ENCODE measurements at regions not wholly inside any gene's neighbourhood (a gene's known extent, or its start where the extent isn't known, plus 50 kb on each side); places are given as distances from the start of the nearest gene placed in this dataset.

- H3K27ac ChIP-seq = no peak overlapping the region
- 60 to 65% methylated on average over 1 of the region's 1 CpG for WGBS, 2 donors (ENCODE audit: low coverage in 1 of 2)
- H3K36me3 ChIP-seq = no peaks in the 10 kb centered on the region
- no peaks in the 10 kb centered on the region for H3K4me1 ChIP-seq
- in situ Hi-C loops (cut with MboI; ENCODE audit: low pct_ligation_motif_present in 1 of 4, low pct_unique_long_range_greater_than_20kb in 1 of 4, low sequenced_read_pairs in 3 of 4) (no loop called here), intact Hi-C loops (cut with DNase I; ENCODE audit: low total_unique reads) (no loop called here)
- no peak for DNase-seq
- no peak overlapping the region for H3K4me3 ChIP-seq
- TF ChIP-seq EP300 (IDR thresholded peaks at IDR 0.05; ENCODE audit: low read depth) (no peak), POLR2AphosphoS5 (IDR thresholded peaks at IDR 0.05) (no peak), POLR2A (IDR thresholded peaks at IDR 0.05) (no peak), CTCF (IDR thresholded peaks at IDR 0.05) (no peak)
- H3K9me3 ChIP-seq = no peaks in the 10 kb centered on the region
- H3K27me3 ChIP-seq = no peaks in the 10 kb centered on the region
Measured at GRCh38 chr4:138492176-138492575, 250.0 kb upstream of the SLC7A11 start.

DNA sequence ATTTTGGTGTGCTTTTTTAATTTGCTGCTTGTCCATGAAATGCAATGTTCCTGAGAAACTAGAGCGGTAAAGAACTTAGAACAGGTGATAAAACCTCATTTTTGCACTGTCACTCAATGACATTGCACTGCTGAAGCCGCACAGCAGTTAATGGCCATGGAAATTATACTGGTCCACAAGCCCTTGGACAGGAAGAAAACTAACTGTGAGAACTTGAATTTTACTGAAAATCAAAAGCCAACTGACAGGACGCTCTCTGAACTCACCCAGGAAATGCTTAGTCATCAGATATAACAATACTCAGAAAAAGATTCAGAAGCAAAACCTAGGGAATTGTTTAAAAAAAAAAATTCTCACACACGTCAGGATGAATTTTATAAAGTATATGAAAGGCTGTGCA is 246.4 kb upstream of the SLC7A11 start:
- intact Hi-C loops (cut with DNase I; ENCODE audit: low total_unique reads) = loop anchor here (5.0 kb wide), 1 partner anchor 1806 kb away; no protein-coding TSS in a partner anchor
- H3K27ac ChIP-seq = no peak overlapping the region
- no peak overlapping the region for H3K4me3 ChIP-seq
- DNase-seq = no peak
- no peaks in the 10 kb centered on the region for H3K4me1 ChIP-seq
- H3K27me3 ChIP-seq = no peaks in the 10 kb centered on the region
- TF ChIP-seq CTCF (IDR thresholded peaks at IDR 0.05) = no peak
- no peak for TF ChIP-seq POLR2AphosphoS5 (IDR thresholded peaks at IDR 0.05)
- TF ChIP-seq EP300 (IDR thresholded peaks at IDR 0.05; ENCODE audit: low read depth) = no peak
- no peak for TF ChIP-seq POLR2A (IDR thresholded peaks at IDR 0.05)
- 86 to 91% methylated on average over 3 to 4 of the region's 4 CpGs for whole genome bisulfite sequencing, 2 donors (ENCODE audit: low coverage in 1 of 2)
- in situ Hi-C loops (cut with MboI; ENCODE audit: low pct_ligation_motif_present in 1 of 4, low pct_unique_long_range_greater_than_20kb in 1 of 4, low sequenced_read_pairs in 3 of 4) = no loop called here
- no peaks in the 10 kb centered on the region for H3K9me3 ChIP-seq
- H3K36me3 ChIP-seq = no peaks in the 10 kb centered on the region

- Histone ChIP-seq H3K4me3 (no peak overlapping the region), H3K4me1 (no peaks in the 10 kb centered on the region), H3K27ac (no peak overlapping the region), H3K9me3 (no peaks in the 10 kb centered on the region), H3K36me3 (no peaks in the 10 kb centered on the region), H3K27me3 (no peaks in the 10 kb centered on the region)
- DNase-seq = no peak
- intact Hi-C loops (cut with DNase I; ENCODE audit: low total_unique reads) (loop anchor here (5.0 kb wide), 1 partner anchor 1805 kb away; no protein-coding TSS in a partner anchor), in situ Hi-C loops (cut with MboI; ENCODE audit: low pct_ligation_motif_present in 1 of 4, low pct_unique_long_range_greater_than_20kb in 1 of 4, low sequenced_read_pairs in 3 of 4) (no loop called here)
- 62 to 71% methylated on average over 4 of the region's 4 CpGs for WGBS, 2 donors (ENCODE audit: low coverage in 1 of 2)
- TF ChIP-seq EP300 (IDR thresholded peaks at IDR 0.05; ENCODE audit: low read depth) (no peak), POLR2AphosphoS5 (IDR thresholded peaks at IDR 0.05) (no peak), POLR2A (IDR thresholded peaks at IDR 0.05) (no peak), CTCF (IDR thresholded peaks at IDR 0.05) (no peak)
Measured at GRCh38 chr4:138487670-138488069, 245.5 kb upstream of the SLC7A11 start.

DNA sequence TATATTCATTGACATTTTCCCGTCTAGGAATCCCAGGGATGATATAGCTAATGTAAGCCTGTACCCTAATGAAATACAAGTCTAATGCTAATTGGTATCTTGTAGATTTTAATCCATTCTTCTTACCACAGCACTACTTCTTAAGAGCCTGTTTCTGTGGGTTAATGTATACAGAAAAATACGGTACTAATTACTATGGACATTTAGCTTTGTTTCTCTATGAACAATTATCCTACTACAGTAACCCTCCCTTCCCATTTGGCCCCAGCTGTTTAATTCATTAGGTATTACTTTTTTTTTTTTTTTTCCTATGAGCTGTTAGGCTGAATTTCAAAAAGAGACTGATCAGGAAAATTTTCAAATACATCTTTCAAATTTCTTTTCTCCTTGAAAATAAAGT is 245.1 kb upstream of the SLC7A11 start:
- 37 to 88% methylated on average over 2 of the region's 2 CpGs for WGBS, 2 donors (ENCODE audit: low coverage in 1 of 2)
- DNase-seq = no peak
- intact Hi-C loops (cut with DNase I; ENCODE audit: low total_unique reads) = loop anchor here (5.0 kb wide), 1 partner anchor 1805 kb away; no protein-coding TSS in a partner anchor

More for the DNA sequence above, 245.1 kb upstream of the SLC7A11 start:
- in situ Hi-C loops (cut with MboI; ENCODE audit: low pct_ligation_motif_present in 1 of 4, low pct_unique_long_range_greater_than_20kb in 1 of 4, low sequenced_read_pairs in 3 of 4) = no loop called here
- Histone ChIP-seq H3K27me3 (no peaks in the 10 kb centered on the region), H3K36me3 (no peaks in the 10 kb centered on the region), H3K27ac (no peak overlapping the region), H3K9me3 (no peaks in the 10 kb centered on the region), H3K4me1 (no peaks in the 10 kb centered on the region), H3K4me3 (no peak overlapping the region)
- TF ChIP-seq EP300 (IDR thresholded peaks at IDR 0.05; ENCODE audit: low read depth) (no peak), POLR2A (IDR thresholded peaks at IDR 0.05) (no peak), POLR2AphosphoS5 (IDR thresholded peaks at IDR 0.05) (no peak), CTCF (IDR thresholded peaks at IDR 0.05) (no peak)
